Midbrain (tissue), 1 donor: ENCODE measurements at regions not wholly inside any gene's neighbourhood (a gene's known extent, or its start where the extent isn't known, plus 50 kb on each side); places are given as distances from the start of the nearest gene placed in this dataset.

Experiments used
- DNase-seq: peaks from one replicate; lab custom pipeline; 2025; lab: John Stamatoyannopoulos, UW

- DNase-seq, result no peak
Measured at GRCh38 chr2:41597680-41598079, 450.1 kb upstream of the PKDCC start.

GRCh38 chr2:41598161-41598894, 449.5 kb upstream of the PKDCC start:
- no peak for DNase-seq

- no peak for DNase-seq
Measured at GRCh38 chr2:41600460-41600859, 447.4 kb upstream of the PKDCC start.

GRCh38 chr2:41602341-41602740, 445.5 kb upstream of the PKDCC start:
- DNase-seq, result no peak

GRCh38 chr2:41605311-41605710, 442.5 kb upstream of the PKDCC start:
- no peak for DNase-seq

- no peak for DNase-seq
Measured at GRCh38 chr2:41605914-41606313, 441.9 kb upstream of the PKDCC start.

- DNase-seq, result no peak
Measured at GRCh38 chr2:41610501-41611190, 437.2 kb upstream of the PKDCC start.

GRCh38 chr2:41618754-41619153, 429.1 kb upstream of the PKDCC start:
- DNase-seq, result no peak

- no peak for DNase-seq
Measured at GRCh38 chr2:41621095-41621494, 426.7 kb upstream of the PKDCC start.

- no peak for DNase-seq
Measured at GRCh38 chr2:41621563-41621962, 426.3 kb upstream of the PKDCC start.

- no peak for DNase-seq
Measured at GRCh38 chr2:41622301-41622700, 425.5 kb upstream of the PKDCC start.

- no peak for DNase-seq
Measured at GRCh38 chr2:41626936-41627335, 420.9 kb upstream of the PKDCC start.

- no peak for DNase-seq
Measured at GRCh38 chr2:41634686-41635085, 413.1 kb upstream of the PKDCC start.

- no peak for DNase-seq
Measured at GRCh38 chr2:41644936-41645335, 402.9 kb upstream of the PKDCC start.

- DNase-seq, result no peak
Measured at GRCh38 chr2:41647468-41648050, 400.3 kb upstream of the PKDCC start.

- no peak for DNase-seq
Measured at GRCh38 chr2:41657226-41657625, 390.6 kb upstream of the PKDCC start.

GRCh38 chr2:41659758-41660157, 388.1 kb upstream of the PKDCC start:
- DNase-seq, result no peak

GRCh38 chr2:41662461-41662860, 385.4 kb upstream of the PKDCC start:
- DNase-seq, result no peak

- no peak for DNase-seq
Measured at GRCh38 chr2:41663056-41663455, 384.8 kb upstream of the PKDCC start.

GRCh38 chr2:41668529-41668928, 379.3 kb upstream of the PKDCC start:
- DNase-seq, result no peak

GRCh38 chr2:41678639-41679038, 369.2 kb upstream of the PKDCC start:
- DNase-seq, result no peak

GRCh38 chr2:41686156-41686555, 361.7 kb upstream of the PKDCC start:
- DNase-seq, result no peak

- DNase-seq, result no peak
Measured at GRCh38 chr2:41691561-41691960, 356.3 kb upstream of the PKDCC start.
